ENCODE measurements at regions not wholly inside any gene's neighbourhood (a gene's known extent, or its start where the extent isn't known, plus 50 kb on each side); places are given as distances from the start of the nearest gene placed in this dataset.
"Not testable (repeated sequence)": the region's sequence is repeated elsewhere in the genome, so short reads cannot be mapped to it uniquely, and the experiment has no call there.

- in situ Hi-C loops (cut with MboI; ENCODE audit: low pct_unique_long_range_greater_than_20kb, low sequenced_read_pairs, unreplicated experiment) = no loop called here
- TF ChIP-seq CTCF (IDR thresholded peaks at IDR 0.05; ENCODE audit: extremely low read depth, insufficient read depth, missing control alignments) = no peak
- DNase-seq (ENCODE audit: low spot score) = no peak
Observed at GRCh38 chr4:187124331-187124730, 400.7 kb upstream of the FAT1 start.

- DNase-seq (ENCODE audit: low spot score) = no peak
- TF ChIP-seq CTCF (IDR thresholded peaks at IDR 0.05; ENCODE audit: extremely low read depth, insufficient read depth, missing control alignments) = no peak
Observed at GRCh38 chr4:187125062-187125461, 401.4 kb upstream of the FAT1 start.

GRCh38 chr4:187127456-187127855 lies 403.8 kb upstream of the FAT1 start:
- TF ChIP-seq CTCF (IDR thresholded peaks at IDR 0.05; ENCODE audit: extremely low read depth, insufficient read depth, missing control alignments) = no peak
- no peak for DNase-seq (ENCODE audit: low spot score)
- in situ Hi-C loops (cut with MboI; ENCODE audit: low pct_unique_long_range_greater_than_20kb, low sequenced_read_pairs, unreplicated experiment) = no loop called here

More at GRCh38 chr4:187125062-187125461, 401.4 kb upstream of the FAT1 start:
- in situ Hi-C loops (cut with MboI; ENCODE audit: low pct_unique_long_range_greater_than_20kb, low sequenced_read_pairs, unreplicated experiment) = no loop called here

- DNase-seq (ENCODE audit: low spot score) = no peak
- in situ Hi-C loops (cut with MboI; ENCODE audit: low pct_unique_long_range_greater_than_20kb, low sequenced_read_pairs, unreplicated experiment) = no loop called here
- TF ChIP-seq CTCF (IDR thresholded peaks at IDR 0.05; ENCODE audit: extremely low read depth, insufficient read depth, missing control alignments) = no peak
Observed at GRCh38 chr4:187128222-187128621, 404.6 kb upstream of the FAT1 start.

GRCh38 chr4:187128976-187129375 lies 405.3 kb upstream of the FAT1 start:
- DNase-seq (ENCODE audit: low spot score) = no peak
- in situ Hi-C loops (cut with MboI; ENCODE audit: low pct_unique_long_range_greater_than_20kb, low sequenced_read_pairs, unreplicated experiment) = no loop called here
- TF ChIP-seq CTCF (IDR thresholded peaks at IDR 0.05; ENCODE audit: extremely low read depth, insufficient read depth, missing control alignments) = no peak

- DNase-seq (ENCODE audit: low spot score); in situ Hi-C loops (cut with MboI; ENCODE audit: low pct_unique_long_range_greater_than_20kb, low sequenced_read_pairs, unreplicated experiment): not testable (repeated sequence)
Observed at GRCh38 chr4:187131826-187132225, 408.2 kb upstream of the FAT1 start.

- in situ Hi-C loops (cut with MboI; ENCODE audit: low pct_unique_long_range_greater_than_20kb, low sequenced_read_pairs, unreplicated experiment) = no loop called here
- no peak for DNase-seq (ENCODE audit: low spot score)
- no peak for TF ChIP-seq CTCF (IDR thresholded peaks at IDR 0.05; ENCODE audit: extremely low read depth, insufficient read depth, missing control alignments)
Observed at GRCh38 chr4:187135878-187136277, 412.2 kb upstream of the FAT1 start.

Data from GM13977 (cell line).